GM12878 (cell line): ENCODE measurements at regions not wholly inside any gene's neighbourhood (a gene's known extent, or its start where the extent isn't known, plus 50 kb on each side); places are given as distances from the start of the nearest gene placed in this dataset.

Source experiments
- ATAC-seq: fragments of 200-7000 bp; cut with Tn5 transposase; 3 replicates; pipeline ENCODE4 v1.9.1; 2020; ENCODE audit warnings: mild to moderate bottlenecking, moderate library complexity
- BruUV-seq: library from RNA; stranded (reverse); fragments of 400-500 nt; replicated peaks from 2 replicates; lab custom pipeline; 2021; lab: Mats Ljungman, UMichigan
- CTCF ChIA-PET: fragments of 300-600 bp; sonication (Branson Sonifier 250); formaldehyde crosslinking; extraction: SDS; loops from one replicate; lab custom pipeline; 2021; ENCODE audit warnings: inconsistent platforms; lab: Yijun Ruan, JAX
- POLR2A ChIA-PET: fragments of 350-600 bp; formaldehyde crosslinking; extraction: SDS; loops from one replicate; lab custom pipeline; 2021; ENCODE audit warnings: inconsistent platforms; lab: Charles Lee
- RAD21 ChIA-PET: fragments of 300-600 bp; sonication (Branson Sonifier 250); formaldehyde crosslinking; loops from one replicate; lab custom pipeline; 2023; ENCODE audit warnings: antibody characterized with exemption; ENCODE audit not compliant: unreplicated experiment; lab: Charles Lee
- SMC1A ChIA-PET: fragments of 300-600 bp; sonication (Branson Sonifier 250); formaldehyde crosslinking; loops from one replicate; lab custom pipeline; 2023; ENCODE audit not compliant: unreplicated experiment, uncharacterized antibody; lab: Charles Lee
- DNase-seq: peaks from one replicate; pipeline ENCODE4 v3.0.0-alpha.2; 2011; ENCODE audit warnings: low read depth, low spot score
- FAIRE-seq: peaks from 3 replicates; lab custom pipeline; 2011; peaks lifted over from hg19 to GRCh38; lab: Jason Lieb, UNC
- H2AFZ ChIP-seq: 2 replicates; pipeline ENCODE4 v1.6.0; 2011; ENCODE audit warnings: low read depth, low read length, control low read depth; ENCODE audit not compliant: control insufficient read depth
- H3K27ac ChIP-seq: 2 replicates; pipeline ENCODE4 v1.5.1; 2011; ENCODE audit warnings: control low read depth; ENCODE audit not compliant: control insufficient read depth, insufficient read depth
- H3K27me3 ChIP-seq, 2 experiments: replicated peaks in 1 of 2; 2 replicates each; pipeline versions ENCODE4 v1.6.0 to v1.6.1; 2011; ENCODE audit warnings: low read length in 1 of 2; ENCODE audit not compliant: control insufficient read depth in 2 of 2, insufficient read depth in 2 of 2
- H3K36me3 ChIP-seq, 2 experiments: 2 replicates each; pipeline ENCODE4 v1.5.1; 2011; ENCODE audit warnings: low read length in 1 of 2; ENCODE audit not compliant: control insufficient read depth in 2 of 2, insufficient read depth in 2 of 2
- H3K4me1 ChIP-seq: 2 replicates; pipeline ENCODE4 v1.6.1; 2011; ENCODE audit warnings: mild to moderate bottlenecking, low read length, moderate library complexity, mixed read lengths; ENCODE audit not compliant: control insufficient read depth, insufficient read depth
- H3K4me2 ChIP-seq: 2 replicates; pipeline ENCODE4 v1.6.0; 2011; ENCODE audit warnings: control low read depth; ENCODE audit not compliant: control insufficient read depth, insufficient read depth
- H3K4me3 ChIP-seq: fragments of 200-600 bp; sonication (generic); 2 replicates; pipeline ENCODE4 v1.5.1; 2016
- H3K79me2 ChIP-seq: 2 replicates; pipeline ENCODE4 v1.6.0; 2011; ENCODE audit warnings: low read length; ENCODE audit not compliant: control insufficient read depth, insufficient read depth
- H3K9ac ChIP-seq: 2 replicates; pipeline ENCODE4 v1.8.0; 2011; ENCODE audit warnings: low read length, control low read depth, mixed read lengths; ENCODE audit not compliant: control insufficient read depth, insufficient read depth
- H3K9me3 ChIP-seq: replicated peaks from 3 replicates; pipeline ENCODE4 v1.5.1; 2011; ENCODE audit warnings: mild to moderate bottlenecking, low read length; ENCODE audit not compliant: control insufficient read depth, insufficient read depth
- H4K20me1 ChIP-seq: 2 replicates; pipeline ENCODE4 v1.6.0; 2011; ENCODE audit not compliant: control insufficient read depth, insufficient read depth
- CHD1 ChIP-seq: IDR thresholded peaks from 2 replicates; pipeline ENCODE4 v1.6.1; 2012; ENCODE audit warnings: low read depth, low read length, improper control_type of control experiment
- JUNB ChIP-seq: IDR thresholded peaks from 2 replicates; pipeline ENCODE4 v1.6.1; 2016; ENCODE audit warnings: antibody characterized with exemption, mild to moderate bottlenecking
- KAT2A ChIP-seq: conservative IDR thresholded peaks from 2 replicates; pipeline ENCODE4 v1.6.1; 2011; ENCODE audit warnings: low read depth, low read length; ENCODE audit not compliant: control insufficient read depth
- MEF2A ChIP-seq: IDR thresholded peaks from 2 replicates; pipeline ENCODE4 v1.6.1; 2011; ENCODE audit warnings: low read depth, mild to moderate bottlenecking, low read length, moderate library complexity; ENCODE audit not compliant: insufficient read depth
- MEF2B ChIP-seq: fragments of 450-650 bp; IDR thresholded peaks from 2 replicates; pipeline ENCODE4 v1.6.1; 2018; ENCODE audit warnings: mild to moderate bottlenecking, moderate library complexity; ENCODE audit not compliant: partially characterized antibody, poor library complexity, severe bottlenecking
- NFIC ChIP-seq: IDR thresholded peaks from 2 replicates; pipeline ENCODE4 v1.6.1; 2012; ENCODE audit warnings: low read depth, mild to moderate bottlenecking, inconsistent platforms, low read length, moderate library complexity
- NFXL1 ChIP-seq: fragments of 450-650 bp; IDR thresholded peaks from 2 replicates; pipeline ENCODE4 v1.6.1; 2017; ENCODE audit warnings: antibody characterized with exemption, mild to moderate bottlenecking, borderline replicate concordance
- NR2C2 ChIP-seq: IDR thresholded peaks from 2 replicates; pipeline ENCODE4 v1.6.1; 2011; ENCODE audit warnings: borderline replicate concordance, low read depth; ENCODE audit not compliant: control insufficient read depth, insufficient read length
- PAX8 ChIP-seq: fragments of 450-650 bp; IDR thresholded peaks from 2 replicates; pipeline ENCODE4 v1.6.1; 2017; ENCODE audit warnings: mild to moderate bottlenecking, moderate library complexity
- POLR2A ChIP-seq: IDR thresholded peaks from 2 replicates; pipeline ENCODE4 v1.6.1; 2011; ENCODE audit warnings: low read depth, mild to moderate bottlenecking, low read length
- WRNIP1 ChIP-seq: IDR thresholded peaks from 2 replicates; pipeline ENCODE4 v1.6.1; 2011; ENCODE audit warnings: low read depth, low read length, improper control_type of control experiment, borderline replicate concordance
- ZNF622 ChIP-seq: fragments of 450-650 bp; IDR thresholded peaks from 2 replicates; pipeline ENCODE4 v1.6.1; 2017; ENCODE audit warnings: mild to moderate bottlenecking, inconsistent platforms
- WGBS: methylation state at CpG from one replicate; pipeline ENCODE4 v1.1.6; 2016; ENCODE audit warnings: low lambda C conversion rate; ENCODE audit not compliant: insufficient replicate concordance, insufficient coverage; ENCODE audit errors: missing lambda C conversion rate; 5-methylcytosine and 5-hydroxymethylcytosine counted together
- in situ Hi-C: fragments of 300-500 bp; cut with MboI; formaldehyde crosslinking; loops from 9 replicates; pipeline ENCODE4 v1.14.3; 2018; ENCODE audit warnings: mixed read lengths
- intact Hi-C: fragments of 100-400 bp; cut with micrococcal nuclease; formaldehyde crosslinking; loops from one replicate; pipeline ENCODE4 v1.14.2; 2022; ENCODE audit not compliant: unreplicated experiment
- TF ChIP-seq, protein P1 (sequence below): fragments of 450-650 bp; formaldehyde crosslinking; IDR thresholded peaks from 2 replicates; pipeline ENCODE4 v1.5.0; 2022; ENCODE audit warnings: mild to moderate bottlenecking, missing genetic modification characterization

GRCh38 chr10:25687521-25687920 lies 246.5 kb upstream of the MYO3A start (continued):
- TF ChIP-seq, protein P1, sequence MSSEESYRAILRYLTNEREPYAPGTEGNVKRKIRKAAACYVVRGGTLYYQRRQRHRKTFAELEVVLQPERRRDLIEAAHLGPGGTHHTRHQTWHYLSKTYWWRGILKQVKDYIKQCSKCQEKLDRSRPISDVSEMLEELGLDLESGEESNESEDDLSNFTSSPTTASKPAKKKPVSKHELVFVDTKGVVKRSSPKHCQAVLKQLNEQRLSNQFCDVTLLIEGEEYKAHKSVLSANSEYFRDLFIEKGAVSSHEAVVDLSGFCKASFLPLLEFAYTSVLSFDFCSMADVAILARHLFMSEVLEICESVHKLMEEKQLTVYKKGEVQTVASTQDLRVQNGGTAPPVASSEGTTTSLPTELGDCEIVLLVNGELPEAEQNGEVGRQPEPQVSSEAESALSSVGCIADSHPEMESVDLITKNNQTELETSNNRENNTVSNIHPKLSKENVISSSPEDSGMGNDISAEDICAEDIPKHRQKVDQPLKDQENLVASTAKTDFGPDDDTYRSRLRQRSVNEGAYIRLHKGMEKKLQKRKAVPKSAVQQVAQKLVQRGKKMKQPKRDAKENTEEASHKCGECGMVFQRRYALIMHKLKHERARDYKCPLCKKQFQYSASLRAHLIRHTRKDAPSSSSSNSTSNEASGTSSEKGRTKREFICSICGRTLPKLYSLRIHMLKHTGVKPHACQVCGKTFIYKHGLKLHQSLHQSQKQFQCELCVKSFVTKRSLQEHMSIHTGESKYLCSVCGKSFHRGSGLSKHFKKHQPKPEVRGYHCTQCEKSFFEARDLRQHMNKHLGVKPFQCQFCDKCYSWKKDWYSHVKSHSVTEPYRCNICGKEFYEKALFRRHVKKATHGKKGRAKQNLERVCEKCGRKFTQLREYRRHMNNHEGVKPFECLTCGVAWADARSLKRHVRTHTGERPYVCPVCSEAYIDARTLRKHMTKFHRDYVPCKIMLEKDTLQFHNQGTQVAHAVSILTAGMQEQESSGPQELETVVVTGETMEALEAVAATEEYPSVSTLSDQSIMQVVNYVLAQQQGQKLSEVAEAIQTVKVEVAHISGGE: no peak

DNA sequence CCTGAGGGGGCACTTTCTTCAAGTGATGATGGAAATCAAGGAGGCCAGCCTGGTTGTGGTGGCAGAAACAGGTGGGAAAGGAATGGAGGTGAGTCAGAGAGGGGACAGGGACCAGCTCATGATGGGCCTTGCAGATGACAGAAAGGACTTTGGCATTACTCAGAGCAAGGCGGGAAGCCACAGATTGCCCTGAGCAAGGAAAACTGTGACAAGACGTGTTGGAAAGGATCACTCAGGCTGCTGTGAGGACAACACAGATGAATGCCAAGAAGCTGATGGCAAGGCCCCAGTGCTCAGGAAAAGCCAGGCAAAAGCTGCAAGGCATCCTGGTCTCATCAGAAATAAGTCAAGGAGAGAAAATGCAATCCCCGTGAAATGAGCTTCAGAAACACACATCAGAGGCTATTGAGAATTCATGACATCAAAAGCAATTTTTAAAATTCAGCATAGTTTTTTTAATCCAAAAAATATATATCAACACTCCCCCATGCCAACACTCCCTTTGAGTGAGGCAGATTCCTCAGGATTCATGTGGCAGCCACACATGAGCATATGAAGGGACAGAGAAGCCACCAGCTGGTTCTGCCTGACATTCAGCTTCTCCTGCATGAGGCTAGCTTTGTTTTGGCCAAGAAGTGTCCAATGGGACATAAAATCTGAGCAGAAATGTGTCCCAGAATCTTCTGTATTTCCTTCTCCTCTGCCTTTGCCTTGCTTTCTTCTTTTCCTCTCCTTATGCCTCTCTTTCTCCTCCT lies 244.5 kb upstream of the MYO3A start:
- no peak overlapping the region for H3K9ac ChIP-seq
- TF ChIP-seq KAT2A (no peak), CHD1 (no peak), NFIC (no peak), WRNIP1 (no peak), MEF2B (no peak), NR2C2 (no peak), PAX8 (no peak), JUNB (no peak), NFXL1 (no peak), POLR2A (no peak), MEF2A (no peak), ZNF622 (no peak)
- TF ChIP-seq, all 136 proteins: peak for 0
- 43% methylated on average over 3 of the region's 3 CpGs for WGBS
- H3K27me3 ChIP-seq: 0 out of 4 replicates have a peak, but pooled peaks cover 0 to 1% of the 10 kb centered on the region in 2 experiments
- no peak overlapping the region for H3K4me2 ChIP-seq
- no peaks in the 10 kb centered on the region for H3K4me1 ChIP-seq
- H3K27ac ChIP-seq: no peak overlapping the region
- H4K20me1 ChIP-seq: no peaks in the 10 kb centered on the region
- H3K36me3 ChIP-seq: no peaks in the 10 kb centered on the region
- DNase-seq (no peak), FAIRE-seq (no peak), ATAC-seq (no peak)
- SMC1A ChIA-PET: interaction anchor here (0.6 kb wide), 1 partner anchor 713 kb away, joined by 3 read pairs; no protein-coding TSS in a partner anchor
- intact Hi-C loops: no loop called here
- POLR2A ChIA-PET: no interaction called here
- CTCF ChIA-PET: interaction anchor here (0.6 to 1.2 kb wide), 3 partner anchors 11 to 186 kb away, joined by 3 to 5 read pairs (median 4); no protein-coding TSS in a partner anchor
- RAD21 ChIA-PET: no interaction called here
- no peaks in the 10 kb centered on the region for H3K9me3 ChIP-seq
- H3K4me3 ChIP-seq: no peak overlapping the region
- no peaks in the 10 kb centered on the region for H3K79me2 ChIP-seq
- in situ Hi-C loops: no loop called here
- BruUV-seq: no TSS peak
- H2AFZ ChIP-seq: no peak overlapping the region
